Fibroblast of the conjunctiva (primary cell): ENCODE measurements at regions not wholly inside any gene's neighbourhood (a gene's known extent, or its start where the extent isn't known, plus 50 kb on each side); places are given as distances from the start of the nearest gene placed in this dataset.
"Not testable (repeated sequence)": the region's sequence is repeated elsewhere in the genome, so short reads cannot be mapped to it uniquely, and the experiment has no call there.

Source experiments
- DNase-seq: peaks from one replicate; pipeline ENCODE4 v3.0.0-alpha.2; 2010; ENCODE audit warnings: low read depth

- DNase-seq = no peak
These were observed 129.3 kb upstream of the LPCAT1 start for GRCh38 chr5:1652873-1653697.

- DNase-seq = no peak
These were observed 128.5 kb upstream of the LPCAT1 start for GRCh38 chr5:1651971-1652872.

- DNase-seq = no peak
These were observed 127.5 kb upstream of the LPCAT1 start for GRCh38 chr5:1651250-1651649.

- DNase-seq = no peak
These were observed 125.8 kb upstream of the LPCAT1 start for GRCh38 chr5:1649554-1649953.

GRCh38 chr5:1648806-1649205 is 125.0 kb upstream of the LPCAT1 start:
- peak; percentile 33 for DNase-seq

- no peak for DNase-seq
These were observed 123.8 kb upstream of the LPCAT1 start for GRCh38 chr5:1647580-1647979.

- peak; percentile 74 for DNase-seq
These were observed 121.2 kb upstream of the LPCAT1 start for GRCh38 chr5:1644810-1645571.

- DNase-seq = not testable (repeated sequence)
These were observed 120.6 kb upstream of the LPCAT1 start for GRCh38 chr5:1644393-1644809.

GRCh38 chr5:1643651-1644392 is 120.1 kb upstream of the LPCAT1 start:
- DNase-seq = no peak

- no peak for DNase-seq
These were observed 118.9 kb upstream of the LPCAT1 start for GRCh38 chr5:1642621-1643061.

GRCh38 chr5:1642221-1642620 is 118.5 kb upstream of the LPCAT1 start:
- DNase-seq = no peak

GRCh38 chr5:1641560-1642166 is 117.9 kb upstream of the LPCAT1 start:
- DNase-seq = peak; percentile 87

GRCh38 chr5:1641041-1641440 is 117.3 kb upstream of the LPCAT1 start:
- no peak for DNase-seq

- no peak for DNase-seq
These were observed 116.7 kb upstream of the LPCAT1 start for GRCh38 chr5:1640421-1640881.

- DNase-seq = no peak
These were observed 116.0 kb upstream of the LPCAT1 start for GRCh38 chr5:1639757-1640156.

GRCh38 chr5:1638658-1639400 is 115.1 kb upstream of the LPCAT1 start:
- DNase-seq = no peak

GRCh38 chr5:1637639-1638481 is 114.1 kb upstream of the LPCAT1 start:
- DNase-seq = no peak

- DNase-seq = no peak
These were observed 113.3 kb upstream of the LPCAT1 start for GRCh38 chr5:1636981-1637638.
